GM18907 (cell line): ENCODE measurements at regions not wholly inside any gene's neighbourhood (a gene's known extent, or its start where the extent isn't known, plus 50 kb on each side); places are given as distances from the start of the nearest gene placed in this dataset.

ENCODE experiments used
- ATAC-seq: cut with Tn5 transposase; IDR thresholded peaks from one replicate; pipeline ENCODE4 v1.9.1; 2021; ENCODE audit warnings: mild to moderate bottlenecking, moderate library complexity; ENCODE audit not compliant: unreplicated experiment

GRCh38 chr10:36087006-36088005 lies 445.2 kb upstream of the FZD8 start:
- no peak for ATAC-seq

- ATAC-seq = no peak
Observed at GRCh38 chr10:36075196-36075595, 433.1 kb upstream of the FZD8 start.

DNA sequence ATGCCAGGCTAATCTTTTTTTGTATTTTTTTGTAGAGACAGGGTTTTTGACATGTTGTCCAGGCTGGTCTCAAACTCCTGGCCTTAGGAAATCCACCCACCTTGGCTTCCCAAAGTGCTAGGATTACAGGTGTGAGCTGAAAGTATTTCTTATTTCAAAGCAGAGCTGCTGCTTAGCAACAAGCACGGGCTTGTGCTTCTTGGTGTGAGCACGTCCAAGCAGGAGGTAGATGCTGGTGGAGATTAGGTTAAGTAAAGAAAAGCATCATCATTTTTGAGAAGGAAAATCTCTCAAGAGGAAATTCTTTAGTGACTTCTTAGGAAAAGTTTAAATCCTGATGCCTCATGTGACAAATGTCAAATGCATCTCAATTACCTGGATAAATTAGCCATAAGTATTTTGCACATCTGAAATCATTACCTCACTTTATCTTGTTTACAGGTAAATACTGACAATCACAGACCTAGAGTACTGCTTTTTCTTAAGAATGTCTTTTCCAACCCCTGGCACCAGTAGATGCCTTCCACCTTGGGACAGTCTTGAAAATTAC lies 431.8 kb upstream of the FZD8 start:
- no peak for ATAC-seq

GRCh38 chr10:36068542-36068941 lies 426.4 kb upstream of the FZD8 start:
- ATAC-seq = no peak

DNA sequence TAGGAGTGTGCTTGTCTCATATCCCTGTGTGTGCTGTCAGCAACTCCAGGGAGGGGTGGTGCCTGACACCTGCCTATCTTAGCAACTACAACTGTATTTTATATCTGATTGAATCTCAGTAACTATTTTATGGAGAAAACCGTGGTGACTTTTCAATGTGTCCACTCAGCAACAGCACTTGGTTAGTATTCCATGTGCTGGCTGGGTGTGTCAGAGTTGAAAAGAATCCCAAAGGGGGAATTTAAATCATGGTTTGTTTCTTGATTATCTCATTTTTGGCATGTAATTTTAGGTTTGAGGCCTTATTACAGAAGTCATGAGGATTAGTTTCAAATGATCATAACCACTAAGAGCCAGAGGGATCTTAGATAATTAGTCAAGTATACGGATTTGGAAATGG lies 425.7 kb upstream of the FZD8 start:
- ATAC-seq = no peak

- no peak for ATAC-seq
Observed at GRCh38 chr10:36066850-36067249, 424.8 kb upstream of the FZD8 start.

DNA sequence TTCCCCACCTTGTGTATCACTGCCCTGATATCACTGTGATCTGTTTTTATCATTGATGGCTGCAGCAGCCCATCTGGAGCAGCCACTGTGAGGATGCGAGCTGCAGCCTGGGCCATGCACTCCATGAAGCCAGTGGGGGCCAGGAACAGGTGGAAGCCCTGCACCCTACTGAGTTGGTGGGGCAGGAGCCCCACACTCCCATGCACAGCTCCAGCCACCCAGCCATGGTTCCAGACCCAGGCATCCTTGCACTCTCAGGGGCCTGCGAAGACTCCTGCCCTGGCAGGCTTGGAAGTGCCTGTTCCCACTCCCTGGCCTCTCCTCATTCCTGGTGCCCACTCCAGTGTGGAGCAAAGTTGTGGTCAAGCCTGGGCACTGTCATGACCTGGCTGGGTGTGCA lies 424.0 kb upstream of the FZD8 start:
- no peak for ATAC-seq

DNA sequence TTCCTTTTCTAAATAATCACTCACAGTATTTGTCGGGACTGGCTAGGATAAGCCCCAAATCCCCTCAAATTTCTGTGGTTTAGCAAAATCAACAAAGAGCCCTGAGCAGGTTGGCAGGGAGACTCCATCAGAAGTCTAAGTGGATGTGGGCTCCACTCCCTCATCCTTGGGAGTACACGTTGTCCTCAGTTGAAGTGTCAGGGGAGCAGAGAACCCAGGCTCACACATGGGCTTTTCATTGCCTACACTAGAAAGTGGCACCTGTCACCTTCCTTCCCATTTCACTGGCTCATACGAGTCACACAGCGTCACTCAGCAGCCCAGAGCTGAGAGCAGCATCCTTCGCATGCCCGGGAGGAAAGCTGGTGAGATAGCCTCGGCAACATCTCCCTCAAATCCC lies 421.3 kb upstream of the FZD8 start:
- ATAC-seq = no peak

DNA sequence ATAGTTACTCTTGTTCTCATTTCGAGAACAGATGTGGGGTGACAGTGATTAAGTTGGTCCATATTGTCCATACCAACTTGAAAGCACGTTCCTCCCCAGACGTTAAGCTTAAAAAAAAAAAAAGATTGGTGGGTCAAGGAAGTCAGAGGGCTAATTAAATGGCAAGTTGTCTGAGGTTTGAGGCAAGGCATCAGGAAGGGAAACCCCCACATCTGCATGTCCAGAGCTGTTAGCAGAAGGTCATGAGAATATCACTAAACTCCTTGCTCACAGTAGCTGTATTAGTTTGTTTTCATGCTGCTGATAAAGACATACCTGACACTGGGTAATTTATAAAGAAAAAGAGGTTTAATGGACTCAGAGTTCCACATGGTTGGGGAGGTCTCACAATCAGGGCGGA lies 415.6 kb upstream of the FZD8 start:
- no peak for ATAC-seq

DNA sequence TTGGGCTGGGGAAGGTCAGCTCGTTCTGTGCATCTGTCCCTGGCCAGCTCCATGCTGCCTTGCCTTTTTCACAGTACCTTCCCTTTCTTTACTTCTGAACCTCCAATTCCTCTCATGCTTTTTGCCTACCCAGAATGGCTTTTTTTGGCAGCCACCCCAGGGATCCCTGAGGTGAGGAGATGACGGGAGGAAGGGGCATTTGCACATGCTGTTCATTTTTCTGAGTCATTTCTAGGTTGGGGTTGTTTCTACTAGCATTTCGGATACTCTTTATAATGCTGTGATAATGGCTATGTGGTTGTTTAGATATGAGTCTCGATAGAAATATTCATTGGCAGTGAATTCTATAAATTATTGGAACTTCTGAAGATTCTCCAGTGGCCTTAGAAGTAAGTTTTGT lies 415.1 kb upstream of the FZD8 start:
- no peak for ATAC-seq

DNA sequence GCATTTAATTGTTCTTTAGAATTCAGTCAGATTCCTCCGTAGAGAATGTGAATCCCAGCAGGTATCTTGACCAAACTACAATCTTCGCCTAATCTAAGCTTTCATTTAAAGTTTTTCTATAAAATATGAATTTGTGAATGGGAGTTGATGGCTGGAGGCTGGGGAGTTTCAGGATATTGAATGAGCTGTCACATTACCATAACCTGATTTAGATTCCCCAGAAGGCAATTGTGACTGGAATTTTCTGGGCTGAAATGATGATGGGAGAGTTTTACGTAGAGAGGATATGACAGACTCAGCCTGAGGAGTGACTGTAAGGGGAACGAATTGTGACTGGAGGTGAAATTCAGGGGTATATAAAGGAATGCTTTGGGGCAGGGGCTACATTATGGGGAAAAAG lies 411.7 kb upstream of the FZD8 start:
- ATAC-seq = no peak

DNA sequence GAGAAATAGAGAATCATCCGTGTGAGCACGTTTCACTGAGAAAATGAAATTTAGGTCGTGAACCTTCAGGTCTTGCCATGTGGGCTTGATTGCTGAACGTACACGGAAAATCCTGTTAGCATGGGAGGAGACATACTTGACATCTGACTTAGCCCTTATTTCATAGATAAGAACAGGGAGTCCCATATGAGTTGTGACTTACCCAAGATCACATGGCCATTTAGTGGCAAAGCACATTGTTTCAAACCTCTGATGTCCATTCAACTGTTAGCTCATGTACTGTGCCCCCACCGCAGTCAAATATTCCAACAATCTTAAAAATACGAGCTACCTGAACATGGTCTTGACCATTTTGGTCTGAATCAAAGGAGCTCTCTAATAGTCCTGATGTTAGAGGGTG lies 411.2 kb upstream of the FZD8 start:
- no peak for ATAC-seq

GRCh38 chr10:36051500-36051991 lies 409.4 kb upstream of the FZD8 start:
- ATAC-seq = no peak

- ATAC-seq = no peak
Observed at GRCh38 chr10:36050763-36051499, 408.8 kb upstream of the FZD8 start.

DNA sequence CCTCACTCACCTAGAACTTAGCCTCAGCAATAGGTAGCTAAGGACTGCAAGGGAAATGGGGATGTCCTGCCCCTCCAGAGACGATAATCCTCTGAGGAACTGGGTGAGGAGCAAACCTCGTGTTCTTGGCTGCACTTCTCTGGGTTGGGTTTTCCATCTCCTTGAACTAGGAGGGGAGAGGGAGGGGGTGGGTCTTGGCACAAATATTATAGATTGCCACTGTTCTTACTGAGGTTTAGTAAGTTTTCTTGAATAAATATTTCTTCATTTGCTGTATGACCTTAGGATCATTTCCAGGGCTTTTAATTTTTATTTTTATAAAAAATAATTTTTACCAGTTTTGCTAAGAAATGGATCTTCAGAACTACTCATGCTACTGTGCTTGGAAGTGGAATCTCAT lies 406.7 kb upstream of the FZD8 start:
- ATAC-seq = no peak

- ATAC-seq = no peak
Observed at GRCh38 chr10:36048236-36048635, 406.1 kb upstream of the FZD8 start.

DNA sequence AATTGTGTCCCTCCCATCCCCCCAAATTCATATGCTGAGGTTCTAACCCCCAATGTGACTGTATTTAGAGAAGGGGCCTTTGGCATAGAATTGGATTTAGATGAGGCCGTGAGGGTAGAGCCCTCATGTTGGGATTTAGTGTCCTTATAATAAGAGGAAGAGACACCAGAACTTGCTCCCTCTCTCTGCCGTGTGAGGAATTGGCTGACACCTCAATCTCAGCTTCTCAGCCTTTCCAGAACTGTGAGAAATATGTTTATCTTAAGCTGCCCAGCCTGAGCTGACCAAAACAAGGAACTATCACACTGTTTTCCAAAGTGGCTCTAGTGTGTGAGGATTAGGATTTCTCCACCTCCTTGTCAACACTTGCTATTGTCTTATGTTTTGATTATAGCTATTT lies 400.0 kb upstream of the FZD8 start:
- ATAC-seq = no peak

DNA sequence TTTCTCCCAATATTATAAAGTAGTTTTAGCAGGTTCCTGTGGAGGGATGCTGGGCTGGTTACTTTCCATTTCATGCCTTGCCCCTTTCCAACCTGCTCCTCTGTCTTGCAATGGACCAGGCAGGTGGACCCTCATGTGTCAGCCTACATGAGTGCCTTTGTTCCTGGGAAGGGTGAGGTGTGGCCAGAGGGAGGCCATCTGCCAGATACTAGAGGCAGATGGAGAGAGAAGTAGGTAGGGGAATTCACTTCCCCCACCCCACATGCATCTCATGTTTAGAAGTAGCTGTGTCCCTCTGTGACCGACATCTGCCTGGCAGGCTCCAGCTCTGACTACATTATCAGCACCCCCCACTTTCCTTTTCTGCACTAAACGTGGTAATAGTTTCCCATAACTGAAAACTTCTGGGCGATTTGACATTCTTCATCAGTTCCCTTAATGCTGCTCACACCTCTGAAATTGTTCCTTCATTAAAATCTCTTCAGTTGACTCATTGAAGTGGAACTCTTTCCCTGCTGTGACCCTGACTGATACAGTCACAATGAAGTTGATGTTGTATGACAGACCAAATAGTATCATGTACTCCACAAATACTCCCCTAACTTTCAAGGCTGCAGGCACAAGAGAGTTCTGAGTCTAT lies 396.3 kb upstream of the FZD8 start:
- ATAC-seq = no peak

DNA sequence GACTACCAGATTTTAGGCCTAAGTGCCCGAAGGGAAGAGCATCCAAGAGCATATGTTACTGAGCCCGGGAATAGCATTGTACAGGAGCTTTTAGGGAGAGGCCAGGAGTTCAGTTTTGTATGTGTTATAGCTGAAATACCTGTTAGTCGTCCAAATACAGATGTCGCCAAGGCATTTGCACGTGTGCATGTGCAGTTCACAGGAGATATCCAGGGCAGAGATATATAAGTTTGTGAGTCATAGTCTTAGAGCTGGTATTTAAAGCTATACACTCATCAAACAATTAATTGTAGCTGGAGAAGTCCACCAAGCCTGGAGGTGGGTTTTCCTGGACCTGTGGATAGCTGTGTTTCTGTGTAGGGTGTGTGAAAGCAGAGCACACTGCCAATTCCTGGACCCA lies 394.0 kb upstream of the FZD8 start:
- no peak for ATAC-seq

DNA sequence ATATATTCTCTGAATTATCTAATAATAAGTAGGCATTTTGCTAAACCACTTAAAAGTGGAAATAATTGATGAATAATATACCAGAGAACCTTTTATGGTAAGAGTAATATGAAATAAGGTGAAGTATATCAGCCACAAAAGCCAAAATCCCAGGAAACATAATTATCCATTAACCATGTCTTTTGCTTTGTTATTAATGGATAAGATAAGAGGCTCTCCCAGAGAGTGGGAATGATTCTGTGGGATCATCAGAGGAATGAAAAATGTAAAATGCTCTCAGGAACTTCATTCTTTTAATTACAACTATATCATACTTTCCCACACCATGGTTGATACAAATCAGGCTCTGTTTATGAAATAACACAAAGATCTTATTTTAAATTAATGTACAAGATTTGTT lies 391.7 kb upstream of the FZD8 start:
- no peak for ATAC-seq

- no peak for ATAC-seq
Observed at GRCh38 chr10:36030516-36030915, 388.4 kb upstream of the FZD8 start.
